ENCODE measurements at regions not wholly inside any gene's neighbourhood (a gene's known extent, or its start where the extent isn't known, plus 50 kb on each side); places are given as distances from the start of the nearest gene placed in this dataset.

DNA sequence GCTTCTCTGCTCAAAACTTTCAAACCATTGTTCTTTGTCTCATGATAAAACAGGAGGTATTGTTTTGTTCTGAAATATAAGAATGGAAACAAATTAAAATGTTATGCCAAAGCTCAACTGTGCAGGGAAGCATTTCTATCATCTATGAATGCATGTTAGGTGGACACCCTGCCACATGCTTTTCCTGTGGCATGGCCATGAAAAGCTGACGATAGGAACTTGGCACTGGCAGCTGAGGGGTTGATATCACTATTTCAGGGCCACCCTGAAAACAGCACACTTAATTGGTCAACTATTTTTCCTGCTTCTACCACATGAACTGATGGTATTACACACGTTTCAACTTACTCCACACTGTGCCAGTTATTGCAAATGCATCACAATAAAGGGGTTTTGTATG is 157.3 kb downstream of the MREG start:
- TF ChIP-seq EZH2 (IDR thresholded peaks at IDR 0.05; ENCODE audit: low read length, unreplicated experiment) (no peak), EZH2phosphoT487 (IDR thresholded peaks at IDR 0.05; ENCODE audit: borderline replicate concordance, low read length) (no peak)
- TF ChIP-seq, protein P1, sequence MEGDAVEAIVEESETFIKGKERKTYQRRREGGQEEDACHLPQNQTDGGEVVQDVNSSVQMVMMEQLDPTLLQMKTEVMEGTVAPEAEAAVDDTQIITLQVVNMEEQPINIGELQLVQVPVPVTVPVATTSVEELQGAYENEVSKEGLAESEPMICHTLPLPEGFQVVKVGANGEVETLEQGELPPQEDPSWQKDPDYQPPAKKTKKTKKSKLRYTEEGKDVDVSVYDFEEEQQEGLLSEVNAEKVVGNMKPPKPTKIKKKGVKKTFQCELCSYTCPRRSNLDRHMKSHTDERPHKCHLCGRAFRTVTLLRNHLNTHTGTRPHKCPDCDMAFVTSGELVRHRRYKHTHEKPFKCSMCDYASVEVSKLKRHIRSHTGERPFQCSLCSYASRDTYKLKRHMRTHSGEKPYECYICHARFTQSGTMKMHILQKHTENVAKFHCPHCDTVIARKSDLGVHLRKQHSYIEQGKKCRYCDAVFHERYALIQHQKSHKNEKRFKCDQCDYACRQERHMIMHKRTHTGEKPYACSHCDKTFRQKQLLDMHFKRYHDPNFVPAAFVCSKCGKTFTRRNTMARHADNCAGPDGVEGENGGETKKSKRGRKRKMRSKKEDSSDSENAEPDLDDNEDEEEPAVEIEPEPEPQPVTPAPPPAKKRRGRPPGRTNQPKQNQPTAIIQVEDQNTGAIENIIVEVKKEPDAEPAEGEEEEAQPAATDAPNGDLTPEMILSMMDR (conservative IDR thresholded peaks at IDR 0.05; ENCODE audit: low read depth, low read length): no peak
